ENCODE measurements at regions not wholly inside any gene's neighbourhood (a gene's known extent, or its start where the extent isn't known, plus 50 kb on each side); places are given as distances from the start of the nearest gene placed in this dataset.

DNA sequence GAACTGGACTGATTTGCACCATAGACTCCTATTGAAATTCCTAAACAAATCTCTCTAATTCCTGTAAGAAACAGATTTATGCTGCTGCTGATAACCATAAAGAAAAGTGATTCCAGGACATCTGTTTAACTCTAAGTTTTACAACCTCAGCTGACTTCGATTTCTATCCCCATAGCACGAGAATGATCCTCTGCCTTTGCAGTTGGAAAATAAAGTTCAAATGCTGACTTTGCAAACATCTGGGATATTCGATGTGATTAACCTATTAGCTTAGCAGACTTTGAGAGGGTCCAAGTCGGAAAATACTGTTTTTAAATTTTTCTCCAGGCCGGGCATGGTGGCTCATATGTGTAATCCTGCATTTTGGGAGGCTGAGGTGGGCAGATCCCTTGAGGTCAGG is 247.3 kb downstream of the PSAT1 start:
- TF ChIP-seq POLR2AphosphoS5 (IDR thresholded peaks at IDR 0.05; ENCODE audit: insufficient read depth, low read depth, low read length) (no peak), MYC (IDR thresholded peaks at IDR 0.05; ENCODE audit: low read depth, low read length) (no peak), POLR2A (IDR thresholded peaks at IDR 0.05; ENCODE audit: low read depth, low read length) (no peak)
